ENCODE measurements at regions not wholly inside any gene's neighbourhood (a gene's known extent, or its start where the extent isn't known, plus 50 kb on each side); places are given as distances from the start of the nearest gene placed in this dataset.

GRCh38 chr22:48440673-48441552 is 1386.8 kb downstream of the BRD1 start:
- H3K4me1 ChIP-seq (ENCODE audit: control insufficient read depth, insufficient read depth, low read length): no peaks in the 10 kb centered on the region
- ATAC-seq: no peak
- peaks cover 0 to 8% of the 10 kb centered on the region in 2 donors for H3K27me3 Mint-ChIP-seq (ENCODE audit: low read depth in 2 of 2)
- H3K4me1 Mint-ChIP-seq: no peaks in the 10 kb centered on the region
- H3K9me3 Mint-ChIP-seq: no peaks in the 10 kb centered on the region
- H3K36me3 Mint-ChIP-seq: no peaks in the 10 kb centered on the region
- 81% methylated on average over 23 of the region's 23 CpGs for WGBS (ENCODE audit: insufficient coverage)
- no peak overlapping the region for H3K4me3 ChIP-seq (ENCODE audit: low read length)
- intact Hi-C loops (cut with micrococcal nuclease): no loop called here
- no peaks in the 10 kb centered on the region for H3K9me3 ChIP-seq (ENCODE audit: control insufficient read depth, insufficient read depth, low read length)
- no peak overlapping the region for H3K4me3 Mint-ChIP-seq
- no peaks in the 10 kb centered on the region for H3K36me3 ChIP-seq (ENCODE audit: control insufficient read depth, insufficient read depth, low read length)
- TF ChIP-seq, protein P1, sequence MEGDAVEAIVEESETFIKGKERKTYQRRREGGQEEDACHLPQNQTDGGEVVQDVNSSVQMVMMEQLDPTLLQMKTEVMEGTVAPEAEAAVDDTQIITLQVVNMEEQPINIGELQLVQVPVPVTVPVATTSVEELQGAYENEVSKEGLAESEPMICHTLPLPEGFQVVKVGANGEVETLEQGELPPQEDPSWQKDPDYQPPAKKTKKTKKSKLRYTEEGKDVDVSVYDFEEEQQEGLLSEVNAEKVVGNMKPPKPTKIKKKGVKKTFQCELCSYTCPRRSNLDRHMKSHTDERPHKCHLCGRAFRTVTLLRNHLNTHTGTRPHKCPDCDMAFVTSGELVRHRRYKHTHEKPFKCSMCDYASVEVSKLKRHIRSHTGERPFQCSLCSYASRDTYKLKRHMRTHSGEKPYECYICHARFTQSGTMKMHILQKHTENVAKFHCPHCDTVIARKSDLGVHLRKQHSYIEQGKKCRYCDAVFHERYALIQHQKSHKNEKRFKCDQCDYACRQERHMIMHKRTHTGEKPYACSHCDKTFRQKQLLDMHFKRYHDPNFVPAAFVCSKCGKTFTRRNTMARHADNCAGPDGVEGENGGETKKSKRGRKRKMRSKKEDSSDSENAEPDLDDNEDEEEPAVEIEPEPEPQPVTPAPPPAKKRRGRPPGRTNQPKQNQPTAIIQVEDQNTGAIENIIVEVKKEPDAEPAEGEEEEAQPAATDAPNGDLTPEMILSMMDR (IDR thresholded peaks at IDR 0.05): no peak
- no peaks in the 10 kb centered on the region for H3K27me3 ChIP-seq (ENCODE audit: control insufficient read depth, insufficient read depth, low read length)
- no peak overlapping the region for H3K27ac ChIP-seq (ENCODE audit: low read length)
- H3K27ac Mint-ChIP-seq: no peak overlapping the region
- no peak for DNase-seq

GRCh38 chr22:48440176-48440575 is 1387.5 kb downstream of the BRD1 start:
- TF ChIP-seq, protein P1 (IDR thresholded peaks at IDR 0.05): no peak
- no peak overlapping the region for H3K4me3 Mint-ChIP-seq
- Histone ChIP-seq H3K27ac (ENCODE audit: low read length) (no peak overlapping the region), H3K36me3 (ENCODE audit: control insufficient read depth, insufficient read depth, low read length) (no peaks in the 10 kb centered on the region), H3K4me1 (ENCODE audit: control insufficient read depth, insufficient read depth, low read length) (no peaks in the 10 kb centered on the region), H3K4me3 (ENCODE audit: low read length) (no peak overlapping the region), H3K9me3 (ENCODE audit: control insufficient read depth, insufficient read depth, low read length) (no peaks in the 10 kb centered on the region), H3K27me3 (ENCODE audit: control insufficient read depth, insufficient read depth, low read length) (no peaks in the 10 kb centered on the region)
- ATAC-seq: no peak
- no peak for DNase-seq
- no peaks in the 10 kb centered on the region for H3K9me3 Mint-ChIP-seq
- peaks cover 0 to 8% of the 10 kb centered on the region in 2 donors for H3K27me3 Mint-ChIP-seq (ENCODE audit: low read depth in 2 of 2)
- no peaks in the 10 kb centered on the region for H3K4me1 Mint-ChIP-seq
- 90% methylated on average over 22 of the region's 22 CpGs for WGBS (ENCODE audit: insufficient coverage)
- H3K36me3 Mint-ChIP-seq: no peaks in the 10 kb centered on the region
- H3K27ac Mint-ChIP-seq: no peak overlapping the region
- intact Hi-C loops (cut with micrococcal nuclease): no loop called here

DNA sequence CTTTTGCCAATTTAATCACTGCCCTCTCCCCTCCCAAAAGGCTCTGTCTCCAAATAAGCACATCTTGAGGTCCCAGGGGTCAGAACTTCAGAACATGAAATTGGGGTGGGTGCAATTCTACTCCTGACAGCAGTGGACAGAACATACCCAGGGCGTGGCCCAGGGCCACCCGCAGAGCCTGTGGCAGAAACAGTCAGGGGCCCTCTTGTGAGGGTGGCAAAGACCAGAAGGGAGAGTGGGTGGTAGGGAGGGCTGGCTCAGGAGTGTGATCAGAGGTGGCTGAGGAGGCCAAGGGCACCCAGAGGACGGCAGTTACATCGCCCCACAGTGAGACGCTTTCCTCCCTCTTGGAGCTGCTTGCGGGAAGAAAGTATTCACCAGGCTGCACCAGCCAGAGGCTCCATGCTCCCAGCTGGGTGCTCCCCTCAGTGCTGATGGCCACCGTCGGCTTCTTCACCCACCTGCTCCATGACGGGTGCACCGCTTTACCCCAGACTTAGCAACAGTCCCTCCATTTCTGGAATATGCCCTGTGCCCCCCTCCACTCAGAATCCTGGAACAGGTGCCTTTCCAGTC is 1388.0 kb downstream of the BRD1 start:
- H3K9me3 ChIP-seq (ENCODE audit: control insufficient read depth, insufficient read depth, low read length): no peaks in the 10 kb centered on the region
- H3K36me3 ChIP-seq (ENCODE audit: control insufficient read depth, insufficient read depth, low read length): no peaks in the 10 kb centered on the region
- no peaks in the 10 kb centered on the region for H3K27me3 ChIP-seq (ENCODE audit: control insufficient read depth, insufficient read depth, low read length)
- TF ChIP-seq, protein P1 (IDR thresholded peaks at IDR 0.05): no peak
- ATAC-seq (no peak), DNase-seq (no peak)
- Mint-ChIP-seq H3K4me1 (no peaks in the 10 kb centered on the region), H3K9me3 (no peaks in the 10 kb centered on the region), H3K27me3 (ENCODE audit: low read depth in 2 of 2) (peaks cover 0 to 8% of the 10 kb centered on the region in 2 donors), H3K4me3 (no peak overlapping the region), H3K36me3 (no peaks in the 10 kb centered on the region), H3K27ac (no peak overlapping the region)
- H3K4me3 ChIP-seq (ENCODE audit: low read length): no peak overlapping the region
- intact Hi-C loops (cut with micrococcal nuclease): no loop called here
- no peaks in the 10 kb centered on the region for H3K4me1 ChIP-seq (ENCODE audit: control insufficient read depth, insufficient read depth, low read length)
- 86% methylated on average over 10 of the region's 10 CpGs for whole genome bisulfite sequencing (ENCODE audit: insufficient coverage)
- H3K27ac ChIP-seq (ENCODE audit: low read length): no peak overlapping the region
